ENCODE measurements at regions not wholly inside any gene's neighbourhood (a gene's known extent, or its start where the extent isn't known, plus 50 kb on each side); places are given as distances from the start of the nearest gene placed in this dataset.

DNA sequence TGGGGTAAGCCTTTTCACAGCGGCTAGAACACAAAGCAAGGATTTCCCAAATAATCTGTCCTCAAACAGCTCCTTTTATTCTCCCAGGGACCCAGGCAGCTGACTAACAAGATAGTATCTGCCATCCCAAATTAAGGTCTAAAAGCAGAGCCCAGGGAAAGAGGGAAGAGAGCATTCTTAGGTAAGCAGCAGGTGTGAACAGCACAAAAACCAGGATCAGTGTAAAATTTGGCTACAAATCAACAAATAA is 79.9 kb downstream of the RBMXL2 start:
- Histone ChIP-seq H3K4me3 (ENCODE audit: low read depth, low read length) (no peak overlapping the region), H3K4me1 (no peaks in the 10 kb centered on the region), H3K36me3 (ENCODE audit: control insufficient read depth, insufficient read depth, low read length) (no peaks in the 10 kb centered on the region), H3K9me3 (no peaks in the 10 kb centered on the region), H3K27me3 (replicated peaks; ENCODE audit: control insufficient read depth, insufficient read depth, low read length) (no peaks in the 10 kb centered on the region)
- no peaks in the 10 kb centered on the region for H3K4me1 Mint-ChIP-seq (ENCODE audit: low read depth, unreplicated experiment)
- no TSS peak for BruUV-seq (replicated peaks)
- no peaks in the 10 kb centered on the region for H3K36me3 Mint-ChIP-seq (ENCODE audit: insufficient read depth, unreplicated experiment)
- DNase-seq: no peak
- no peak overlapping the region for H3K4me3 Mint-ChIP-seq (ENCODE audit: unreplicated experiment)
- no peak overlapping the region for H3K27ac Mint-ChIP-seq (ENCODE audit: unreplicated experiment)
- TF ChIP-seq, protein P1, sequence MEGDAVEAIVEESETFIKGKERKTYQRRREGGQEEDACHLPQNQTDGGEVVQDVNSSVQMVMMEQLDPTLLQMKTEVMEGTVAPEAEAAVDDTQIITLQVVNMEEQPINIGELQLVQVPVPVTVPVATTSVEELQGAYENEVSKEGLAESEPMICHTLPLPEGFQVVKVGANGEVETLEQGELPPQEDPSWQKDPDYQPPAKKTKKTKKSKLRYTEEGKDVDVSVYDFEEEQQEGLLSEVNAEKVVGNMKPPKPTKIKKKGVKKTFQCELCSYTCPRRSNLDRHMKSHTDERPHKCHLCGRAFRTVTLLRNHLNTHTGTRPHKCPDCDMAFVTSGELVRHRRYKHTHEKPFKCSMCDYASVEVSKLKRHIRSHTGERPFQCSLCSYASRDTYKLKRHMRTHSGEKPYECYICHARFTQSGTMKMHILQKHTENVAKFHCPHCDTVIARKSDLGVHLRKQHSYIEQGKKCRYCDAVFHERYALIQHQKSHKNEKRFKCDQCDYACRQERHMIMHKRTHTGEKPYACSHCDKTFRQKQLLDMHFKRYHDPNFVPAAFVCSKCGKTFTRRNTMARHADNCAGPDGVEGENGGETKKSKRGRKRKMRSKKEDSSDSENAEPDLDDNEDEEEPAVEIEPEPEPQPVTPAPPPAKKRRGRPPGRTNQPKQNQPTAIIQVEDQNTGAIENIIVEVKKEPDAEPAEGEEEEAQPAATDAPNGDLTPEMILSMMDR (IDR thresholded peaks at IDR 0.05; ENCODE audit: insufficient read depth in 1 of 2, low read depth in 1 of 2, low read length in 1 of 2, severe bottlenecking in 1 of 2, unreplicated experiment in 1 of 2): no peak
- CTCF ChIA-PET: no interaction called here
- intact Hi-C loops (cut with micrococcal nuclease; ENCODE audit: unreplicated experiment): no loop called here
- POLR2A ChIA-PET: no interaction called here
- H3K27me3 Mint-ChIP-seq (ENCODE audit: insufficient read depth, unreplicated experiment): peaks cover 4% of the 10 kb centered on the region
- H3K9me3 Mint-ChIP-seq (ENCODE audit: unreplicated experiment): no peaks in the 10 kb centered on the region

DNA sequence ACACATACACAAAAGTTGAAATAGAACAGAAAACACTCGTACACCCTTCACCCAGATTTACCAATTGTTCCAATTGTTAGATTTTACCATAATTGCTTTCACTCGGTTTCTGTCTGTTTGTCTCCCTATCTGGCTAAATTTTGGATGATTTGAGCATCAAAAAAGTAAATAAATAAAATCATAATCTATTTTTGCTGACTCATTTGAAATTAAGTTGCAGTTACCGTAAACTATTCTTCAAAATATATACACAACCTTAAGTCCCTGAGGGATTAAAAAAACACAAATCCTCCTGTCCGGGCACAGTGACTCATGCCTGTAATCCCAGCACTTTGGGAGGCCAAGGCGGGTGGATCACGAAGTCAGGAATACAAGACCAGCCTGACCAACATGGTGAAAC is 81.3 kb upstream of the SYT9 start:
- Mint-ChIP-seq H3K9me3 (ENCODE audit: unreplicated experiment) (no peaks in the 10 kb centered on the region), H3K4me3 (ENCODE audit: unreplicated experiment) (no peak overlapping the region), H3K27ac (ENCODE audit: unreplicated experiment) (no peak overlapping the region), H3K4me1 (ENCODE audit: low read depth, unreplicated experiment) (no peaks in the 10 kb centered on the region), H3K27me3 (ENCODE audit: insufficient read depth, unreplicated experiment) (peaks cover 6% of the 10 kb centered on the region), H3K36me3 (ENCODE audit: insufficient read depth, unreplicated experiment) (no peaks in the 10 kb centered on the region)
- Histone ChIP-seq H3K36me3 (ENCODE audit: control insufficient read depth, insufficient read depth, low read length) (no peaks in the 10 kb centered on the region), H3K4me1 (no peaks in the 10 kb centered on the region), H3K4me3 (ENCODE audit: low read depth, low read length) (no peak overlapping the region), H3K27me3 (replicated peaks; ENCODE audit: control insufficient read depth, insufficient read depth, low read length) (no peaks in the 10 kb centered on the region), H3K9me3 (no peaks in the 10 kb centered on the region)
- intact Hi-C loops (cut with micrococcal nuclease; ENCODE audit: unreplicated experiment): no loop called here
- BruUV-seq (replicated peaks): no TSS peak
- POLR2A ChIA-PET: no interaction called here
- CTCF ChIA-PET: no interaction called here
- TF ChIP-seq, protein P1 (IDR thresholded peaks at IDR 0.05; ENCODE audit: insufficient read depth in 1 of 2, low read depth in 1 of 2, low read length in 1 of 2, severe bottlenecking in 1 of 2, unreplicated experiment in 1 of 2): no peak
- no peak for DNase-seq

- ChIA-PET CTCF (no interaction called here), POLR2A (no interaction called here)
- H3K36me3 Mint-ChIP-seq (ENCODE audit: insufficient read depth, unreplicated experiment): no peaks in the 10 kb centered on the region
- Histone ChIP-seq H3K36me3 (ENCODE audit: control insufficient read depth, insufficient read depth, low read length) (no peaks in the 10 kb centered on the region), H3K4me1 (no peaks in the 10 kb centered on the region), H3K4me3 (ENCODE audit: low read depth, low read length) (no peak overlapping the region), H3K27me3 (replicated peaks; ENCODE audit: control insufficient read depth, insufficient read depth, low read length) (peaks cover 1% of the 10 kb centered on the region; the same call in 1 of the 2 replicates), H3K9me3 (no peaks in the 10 kb centered on the region)
- intact Hi-C loops (cut with micrococcal nuclease; ENCODE audit: unreplicated experiment): no loop called here
- no peak overlapping the region for H3K27ac Mint-ChIP-seq (ENCODE audit: unreplicated experiment)
- no peaks in the 10 kb centered on the region for H3K4me1 Mint-ChIP-seq (ENCODE audit: low read depth, unreplicated experiment)
- TF ChIP-seq, protein P1 (IDR thresholded peaks at IDR 0.05; ENCODE audit: insufficient read depth in 1 of 2, low read depth in 1 of 2, low read length in 1 of 2, severe bottlenecking in 1 of 2, unreplicated experiment in 1 of 2): no peak
- H3K4me3 Mint-ChIP-seq (ENCODE audit: unreplicated experiment): no peak overlapping the region
- peaks cover 3% of the 10 kb centered on the region for H3K27me3 Mint-ChIP-seq (ENCODE audit: insufficient read depth, unreplicated experiment)
- H3K9me3 Mint-ChIP-seq (ENCODE audit: unreplicated experiment): no peaks in the 10 kb centered on the region
- no TSS peak for BruUV-seq (replicated peaks)
- no peak for DNase-seq
Observed at GRCh38 chr11:7175007-7175406, 76.7 kb upstream of the SYT9 start.

All from Caco-2 (cell line).